Aorta (tissue), 5 donors: ENCODE measurements at regions not wholly inside any gene's neighbourhood (a gene's known extent, or its start where the extent isn't known, plus 50 kb on each side); places are given as distances from the start of the nearest gene placed in this dataset.

Experiments
- ATAC-seq: fragments of 200-7000 bp; cut with Tn5 transposase; one replicate; pipeline ENCODE4 v1.9.1; 2022; ENCODE audit warnings: moderate library complexity; ENCODE audit not compliant: low FRiP score
- DNase-seq, 2 donors: peaks; one replicate each; pipeline ENCODE4 v3.0.0-alpha.2; 2020
- H3K27ac ChIP-seq, 2 donors: one replicate each; pipeline ENCODE4 v1.5.1; 2013; ENCODE audit warnings: low read length in 2 of 2, mild to moderate bottlenecking in 2 of 2, moderate library complexity in 2 of 2, control low read depth in 1 of 2, inconsistent platforms in 1 of 2, low read depth in 1 of 2
- H3K27me3 ChIP-seq, 2 donors: one replicate each; pipeline ENCODE4 v1.6.1; 2013; ENCODE audit warnings: control low read depth in 1 of 2, low read length in 1 of 2, mild to moderate bottlenecking in 1 of 2, moderate library complexity in 1 of 2; ENCODE audit not compliant: insufficient read depth in 2 of 2, control insufficient read depth in 1 of 2
- H3K36me3 ChIP-seq, 2 donors: one replicate each; pipeline ENCODE4 v1.6.1; 2013; ENCODE audit warnings: control low read depth in 1 of 2, low read length in 1 of 2, mild to moderate bottlenecking in 1 of 2; ENCODE audit not compliant: insufficient read depth in 2 of 2, control insufficient read depth in 1 of 2
- H3K4me1 ChIP-seq, 2 donors: one replicate each; pipeline ENCODE4 v1.6.1; 2013; ENCODE audit warnings: low read length in 2 of 2, control low read depth in 1 of 2, mild to moderate bottlenecking in 1 of 2, moderate library complexity in 1 of 2; ENCODE audit not compliant: insufficient read depth in 2 of 2, control insufficient read depth in 1 of 2
- H3K4me3 ChIP-seq, 2 donors: one replicate each; pipeline ENCODE4 v1.5.1; 2013; ENCODE audit warnings: low read length in 2 of 2, control low read depth in 1 of 2, mild to moderate bottlenecking in 1 of 2
- H3K9me3 ChIP-seq: one replicate; pipeline ENCODE4 v1.6.1; 2013; ENCODE audit warnings: mild to moderate bottlenecking, low read length; ENCODE audit not compliant: control insufficient read depth
- WGBS, 2 donors: extraction: QIAGEN DNeasy Blood & Tissue Kit; methylation state at CpG; one replicate each; pipeline ENCODE4 v1.1.7; 2013; 5-methylcytosine and 5-hydroxymethylcytosine counted together
- intact Hi-C, 2 donors: fragments of 100-400 bp; cut with DNase I; formaldehyde crosslinking; loops; one replicate each; pipeline versions ENCODE4 v1.14.2 to v1.15.0; 2022
- donor health status: healthy with polysubstance abuse.
- donor health status: Bipolar disorder and iron deficiency.
- donor health status: DM: no; HTN: no; CAD: no.
- donor health status: DM: no; HTN: no; CAD: no.
- donor health status: DM: yes; HTN: yes; CAD: no.

GRCh38 chr2:19571773-19572172 lies 213.3 kb upstream of the OSR1 start:
- WGBS, 2 donors: 63 to 74% methylated on average over 4 of the region's 4 CpGs
- Histone ChIP-seq H3K27ac (no peak overlapping the region), H3K27me3 (no peaks in the 10 kb centered on the region), H3K9me3 (no peaks in the 10 kb centered on the region), H3K36me3 (no peaks in the 10 kb centered on the region), H3K4me3 (no peak overlapping the region), H3K4me1 (peaks cover 1 to 10% of the 10 kb centered on the region in 2 donors)
- no peak for DNase-seq
- intact Hi-C loops: no loop called here
- no peak for ATAC-seq

- no peak overlapping the region for H3K4me3 ChIP-seq
- no peaks in the 10 kb centered on the region for H3K36me3 ChIP-seq
- intact Hi-C loops: no loop called here
- H3K9me3 ChIP-seq: no peaks in the 10 kb centered on the region
- DNase-seq: no peak
- H3K27ac ChIP-seq: no peak overlapping the region
- peaks cover 1 to 5% of the 10 kb centered on the region in 2 donors for H3K4me1 ChIP-seq
- no peaks in the 10 kb centered on the region for H3K27me3 ChIP-seq
- 31 to 37% methylated on average over 3 of the region's 3 CpGs for WGBS, 2 donors
- ATAC-seq: no peak
These were observed 210.9 kb upstream of the OSR1 start for GRCh38 chr2:19569300-19569791.

DNA sequence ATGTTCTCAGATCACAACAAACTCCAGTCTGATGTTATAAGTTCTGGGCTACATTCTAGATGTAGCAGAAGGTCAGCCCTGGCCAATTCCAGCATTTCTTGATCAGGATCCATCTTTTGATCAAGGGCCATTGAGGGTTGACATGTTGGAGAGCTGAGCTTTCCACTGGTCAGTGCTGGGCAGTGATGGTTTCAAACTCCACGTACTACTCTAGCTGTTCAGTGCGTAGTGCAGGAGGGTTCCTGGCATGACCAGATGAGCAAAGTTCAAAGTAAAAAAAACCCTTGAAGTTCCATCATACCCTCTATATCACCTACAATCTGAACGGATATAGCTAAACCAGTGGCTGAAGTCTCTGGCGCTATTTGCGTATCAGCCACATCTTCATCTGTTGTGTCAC lies 210.4 kb upstream of the OSR1 start:
- no peaks in the 10 kb centered on the region for H3K27me3 ChIP-seq
- intact Hi-C loops: no loop called here
- WGBS, 2 donors: 90 to 96% methylated on average over 5 of the region's 5 CpGs
- ATAC-seq (no peak), DNase-seq (no peak)
- no peak overlapping the region for H3K4me3 ChIP-seq
- peaks cover 0 to 5% of the 10 kb centered on the region in 2 donors for H3K4me1 ChIP-seq
- no peaks in the 10 kb centered on the region for H3K36me3 ChIP-seq
- H3K27ac ChIP-seq: no peak overlapping the region
- no peaks in the 10 kb centered on the region for H3K9me3 ChIP-seq

- ATAC-seq (no peak), DNase-seq (no peak)
- Histone ChIP-seq H3K4me1 (peaks cover 0 to 3% of the 10 kb centered on the region in 2 donors), H3K4me3 (no peak overlapping the region), H3K27me3 (no peaks in the 10 kb centered on the region), H3K27ac (no peak overlapping the region), H3K9me3 (no peaks in the 10 kb centered on the region), H3K36me3 (no peaks in the 10 kb centered on the region)
- intact Hi-C loops: no loop called here
These were observed 202.4 kb upstream of the OSR1 start for GRCh38 chr2:19560785-19561184.

- ATAC-seq: no peak
- peaks cover 0 to 3% of the 10 kb centered on the region in 2 donors for H3K4me1 ChIP-seq
- 79 to 88% methylated on average over 9 of the region's 9 CpGs for WGBS, 2 donors
These were observed 201.3 kb upstream of the OSR1 start for GRCh38 chr2:19559596-19560240.

GRCh38 chr2:19556648-19557047 lies 198.2 kb upstream of the OSR1 start:
- WGBS, 2 donors: 37 to 40% methylated on average over 2 of the region's 2 CpGs
- no peak overlapping the region for H3K4me3 ChIP-seq
- ATAC-seq: no peak
- H3K9me3 ChIP-seq: no peaks in the 10 kb centered on the region
- intact Hi-C loops: loop anchor here in 1 of 2 donors (10.0 kb wide), 1 partner anchor 298 kb away; no protein-coding TSS in a partner anchor
- no peak for DNase-seq
- peaks cover 0 to 7% of the 10 kb centered on the region in 2 donors for H3K4me1 ChIP-seq
- H3K36me3 ChIP-seq: no peaks in the 10 kb centered on the region
- no peaks in the 10 kb centered on the region for H3K27me3 ChIP-seq
- H3K27ac ChIP-seq: no peak overlapping the region

More at GRCh38 chr2:19559596-19560240, 201.3 kb upstream of the OSR1 start:
- H3K27me3 ChIP-seq: no peaks in the 10 kb centered on the region
- no peaks in the 10 kb centered on the region for H3K36me3 ChIP-seq
- no peak overlapping the region for H3K27ac ChIP-seq
- no peaks in the 10 kb centered on the region for H3K9me3 ChIP-seq
- H3K4me3 ChIP-seq: no peak overlapping the region
- intact Hi-C loops: loop anchor here in 1 of 2 donors (10.0 kb wide), 1 partner anchor 295 kb away; no protein-coding TSS in a partner anchor
- DNase-seq: no peak

DNA sequence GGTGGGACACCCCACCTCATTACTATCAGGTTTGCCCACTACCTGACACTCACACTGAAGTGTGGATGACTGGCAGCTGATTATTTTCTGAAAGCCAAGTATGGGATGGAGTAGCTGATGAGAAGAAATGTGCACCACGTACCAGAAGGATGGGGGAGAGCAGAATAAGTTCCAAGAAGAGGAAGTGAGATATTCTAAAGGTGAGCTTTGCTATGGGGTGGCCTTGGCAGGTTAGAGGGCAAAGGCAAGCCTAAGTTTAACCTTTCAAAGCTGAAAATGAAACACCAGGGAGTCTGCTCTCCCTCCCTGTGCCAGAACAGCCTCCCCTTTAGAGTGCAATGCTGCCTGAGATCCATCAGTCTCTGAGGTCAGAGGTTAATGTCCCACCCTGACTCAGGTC lies 196.1 kb upstream of the OSR1 start:
- Histone ChIP-seq H3K4me1 (peaks cover 0 to 12% of the 10 kb centered on the region in 2 donors), H3K36me3 (no peaks in the 10 kb centered on the region), H3K27me3 (no peaks in the 10 kb centered on the region), H3K9me3 (no peaks in the 10 kb centered on the region), H3K27ac (no peak overlapping the region), H3K4me3 (no peak overlapping the region)
- DNase-seq: no peak
- 64 to 84% methylated on average over 1 of the region's 1 CpG for WGBS, 2 donors
- intact Hi-C loops: loop anchor here in 1 of 2 donors (10.0 kb wide), 1 partner anchor 300 kb away; no protein-coding TSS in a partner anchor
- no peak for ATAC-seq

- Histone ChIP-seq H3K9me3 (no peaks in the 10 kb centered on the region), H3K4me1 (peaks cover 0 to 12% of the 10 kb centered on the region in 2 donors), H3K27me3 (no peaks in the 10 kb centered on the region), H3K4me3 (no peak overlapping the region), H3K36me3 (no peaks in the 10 kb centered on the region), H3K27ac (no peak overlapping the region)
- DNase-seq (no peak), ATAC-seq (no peak)
- intact Hi-C loops: loop anchor here in 1 of 2 donors (10.0 kb wide), 1 partner anchor 303 kb away; no protein-coding TSS in a partner anchor
- 0 to 5% methylated on average over 1 of the region's 1 CpG for WGBS, 2 donors
These were observed 193.8 kb upstream of the OSR1 start for GRCh38 chr2:19552270-19552669.

DNA sequence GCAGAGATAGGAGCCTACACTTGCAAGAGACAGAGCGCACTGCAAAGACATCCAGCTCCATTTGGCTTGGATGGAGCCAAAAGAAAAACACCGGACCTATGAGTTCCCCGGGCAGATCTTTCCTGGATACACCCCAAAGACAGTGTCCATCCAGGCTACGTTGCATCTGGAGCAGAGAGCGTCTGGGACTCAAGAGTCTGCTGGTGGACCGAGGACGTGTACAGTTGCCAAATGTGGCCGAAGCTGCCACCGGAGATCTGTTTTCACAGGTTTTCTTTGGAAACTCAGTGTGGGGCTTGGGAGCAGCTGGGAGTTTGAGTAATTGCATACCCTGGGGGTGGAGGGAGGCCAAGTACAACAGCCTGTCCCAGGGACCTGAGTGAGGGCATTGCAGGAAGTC lies 192.3 kb upstream of the OSR1 start:
- intact Hi-C loops: loop anchor here in 1 of 2 donors (10.0 kb wide), 1 partner anchor 304 kb away; no protein-coding TSS in a partner anchor
- peaks cover 0 to 9% of the 10 kb centered on the region in 2 donors for H3K4me1 ChIP-seq
- WGBS, 2 donors: 2 to 10% methylated on average over 9 of the region's 9 CpGs
- H3K4me3 ChIP-seq: no peak overlapping the region
- no peaks in the 10 kb centered on the region for H3K9me3 ChIP-seq
- H3K36me3 ChIP-seq: no peaks in the 10 kb centered on the region
- ATAC-seq (peak; percentile 24), DNase-seq (peak; percentile 50 to 72)
- H3K27me3 ChIP-seq: no peaks in the 10 kb centered on the region
- H3K27ac ChIP-seq: no peak overlapping the region
